GM19468 (cell line): ENCODE measurements at regions not wholly inside any gene's neighbourhood (a gene's known extent, or its start where the extent isn't known, plus 50 kb on each side); places are given as distances from the start of the nearest gene placed in this dataset.
A peak's percentile ranks its signal among the peaks of the same experiment; 100 is the strongest.
"Not testable (repeated sequence)": the region's sequence is repeated elsewhere in the genome, so short reads cannot be mapped to it uniquely, and the experiment has no call there.

ENCODE experiments used
- ATAC-seq: cut with Tn5 transposase; IDR thresholded peaks from one replicate; pipeline ENCODE4 v1.9.1; 2021; ENCODE audit warnings: mild to moderate bottlenecking, moderate library complexity, moderate number of reproducible peaks; ENCODE audit not compliant: unreplicated experiment; ENCODE audit errors: extremely low read depth

GRCh38 chr2:2663401-2664036 is 332.4 kb upstream of the MYT1L start:
- no peak for ATAC-seq

- ATAC-seq = no peak
Measured at GRCh38 chr2:2662847-2663356, 331.8 kb upstream of the MYT1L start.

- ATAC-seq = no peak
Measured at GRCh38 chr2:2662037-2662846, 331.2 kb upstream of the MYT1L start.

GRCh38 chr2:2660789-2661355 is 329.8 kb upstream of the MYT1L start:
- no peak for ATAC-seq

- no peak for ATAC-seq
Measured at GRCh38 chr2:2657121-2657962, 326.3 kb upstream of the MYT1L start.

- no peak for ATAC-seq
Measured at GRCh38 chr2:2656115-2657011, 325.3 kb upstream of the MYT1L start.

- ATAC-seq = no peak
Measured at GRCh38 chr2:2655453-2656114, 324.5 kb upstream of the MYT1L start.

- ATAC-seq = no peak
Measured at GRCh38 chr2:2653231-2653630, 322.2 kb upstream of the MYT1L start.

- ATAC-seq = no peak
Measured at GRCh38 chr2:2650608-2651375, 319.7 kb upstream of the MYT1L start.

- ATAC-seq = no peak
Measured at GRCh38 chr2:2649109-2650072, 318.3 kb upstream of the MYT1L start.

GRCh38 chr2:2648094-2648493 is 317.0 kb upstream of the MYT1L start:
- ATAC-seq = no peak

GRCh38 chr2:2647141-2647541 is 316.1 kb upstream of the MYT1L start:
- no peak for ATAC-seq

GRCh38 chr2:2646433-2647051 is 315.5 kb upstream of the MYT1L start:
- peak; percentile 46 for ATAC-seq

GRCh38 chr2:2645162-2645855 is 314.2 kb upstream of the MYT1L start:
- no peak for ATAC-seq

- ATAC-seq = not testable (repeated sequence)
Measured at GRCh38 chr2:2644751-2645150, 313.7 kb upstream of the MYT1L start.

GRCh38 chr2:2644040-2644439 is 313.0 kb upstream of the MYT1L start:
- no peak for ATAC-seq
